Pancreas (tissue), 10 donors: ENCODE measurements at regions not wholly inside any gene's neighbourhood (a gene's known extent, or its start where the extent isn't known, plus 50 kb on each side); places are given as distances from the start of the nearest gene placed in this dataset.

ENCODE experiments used
- ATAC-seq, 4 donors: fragments of 200-7000 bp; cut with Tn5 transposase; one replicate each; pipeline versions ENCODE4 v1.8.0 to v1.9.1; 2020; ENCODE audit warnings: mild to moderate bottlenecking in 4 of 4, moderate library complexity in 4 of 4
- DNase-seq, 6 donors: peaks; one replicate each; pipeline ENCODE4 v3.0.0-alpha.2; 2020
- FAIRE-seq: peaks from 2 replicates; lab custom pipeline; 2012; peaks lifted over from hg19 to GRCh38; lab: Jason Lieb, UNC
- H3K27ac ChIP-seq, 4 donors: fragments of 200-600 bp; sonication (generic); 1 replicate in 3 of 4; 2 replicates in 1 of 4; pipeline versions ENCODE4 v1.5.0 to v1.8.0; 2020
- H3K27me3 ChIP-seq, 4 donors: fragments of 200-600 bp; one replicate each; pipeline ENCODE4 v1.8.0; 2021
- H3K36me3 ChIP-seq, 3 donors: fragments of 200-600 bp; sonication (generic) in 1 of 3; one replicate each; pipeline versions ENCODE4 v1.5.0 to v1.8.0; 2020 to 2021
- H3K4me1 ChIP-seq, 3 donors: fragments of 200-600 bp; one replicate each; pipeline ENCODE4 v1.8.0; 2021
- H3K4me3 ChIP-seq, 4 donors: fragments of 200-600 bp; sonication (generic) in 2 of 4; one replicate each; pipeline versions ENCODE4 v1.5.0 to v1.8.0; 2020 to 2021
- H3K9me3 ChIP-seq, 4 donors: fragments of 200-600 bp; one replicate each; pipeline ENCODE4 v1.8.0; 2021
- CTCF ChIP-seq, 4 donors: fragments of 200-600 bp; sonication (generic) in 3 of 4; IDR thresholded peaks; one replicate each; pipeline versions ENCODE4 v1.5.0 to v1.8.0; 2021; ENCODE audit warnings: antibody characterized with exemption in 4 of 4
- WGBS, 2 donors: extraction: QIAGEN DNeasy Blood & Tissue Kit; methylation state at CpG; one replicate each; pipeline ENCODE4 v1.1.7; 2013; 5-methylcytosine and 5-hydroxymethylcytosine counted together
- intact Hi-C, 3 donors: fragments of 100-400 bp; cut with DNase I; formaldehyde crosslinking; loops; one replicate each; pipeline versions ENCODE4 v1.11.1 to v1.14.2; 2022
- donor health status: healthy with polysubstance abuse.
- donor health status: DM: no; HTN: no; CAD: no; lungs with moderate emphysema.
- donor health status: DM: no; HTN: no; CAD: no.
- donor health status: control.
- donor health status: control.
- donor health status: Bipolar disorder and iron deficiency.
- donor health status: DM: yes; HTN: yes; CAD: no.
- donor health status: DM: no; HTN: no; CAD: no.
- donor health status: DM: no; HTN: no; CAD: no.
- donor health status: DM: yes; HTN: yes; CAD: no.

DNA sequence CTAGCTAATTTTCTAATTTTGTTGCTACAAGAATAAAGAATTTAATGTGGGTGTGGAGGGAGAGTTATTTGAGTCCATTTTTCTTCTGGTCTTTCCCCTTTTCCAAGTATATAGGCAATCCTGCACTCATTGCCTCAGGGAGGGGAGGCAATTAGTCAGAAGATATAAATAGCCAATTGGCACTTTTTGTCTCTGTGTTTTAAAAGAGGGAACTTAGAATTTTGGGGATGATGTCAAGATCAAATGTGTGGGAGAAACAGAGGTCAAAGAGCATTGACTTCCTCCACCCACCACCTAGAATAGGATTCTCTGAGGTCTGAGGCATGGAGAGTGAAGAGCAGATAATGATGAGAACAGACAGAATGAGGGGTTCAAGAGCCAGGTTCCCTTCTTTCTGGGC, 120.3 kb upstream of the ZC3H12C start:
- FAIRE-seq (no peak), ATAC-seq (peak in 1 of 4 donors; percentile 18), DNase-seq (no peak)
- no peak for TF ChIP-seq CTCF (IDR thresholded peaks at IDR 0.05)
- no peaks in the 10 kb centered on the region for H3K27me3 ChIP-seq
- H3K36me3 ChIP-seq = no peaks in the 10 kb centered on the region
- H3K4me1 ChIP-seq = no peaks in the 10 kb centered on the region
- H3K27ac ChIP-seq = no peak overlapping the region
- intact Hi-C loops = no loop called here
- H3K4me3 ChIP-seq = no peak overlapping the region
- no peaks in the 10 kb centered on the region for H3K9me3 ChIP-seq

DNA sequence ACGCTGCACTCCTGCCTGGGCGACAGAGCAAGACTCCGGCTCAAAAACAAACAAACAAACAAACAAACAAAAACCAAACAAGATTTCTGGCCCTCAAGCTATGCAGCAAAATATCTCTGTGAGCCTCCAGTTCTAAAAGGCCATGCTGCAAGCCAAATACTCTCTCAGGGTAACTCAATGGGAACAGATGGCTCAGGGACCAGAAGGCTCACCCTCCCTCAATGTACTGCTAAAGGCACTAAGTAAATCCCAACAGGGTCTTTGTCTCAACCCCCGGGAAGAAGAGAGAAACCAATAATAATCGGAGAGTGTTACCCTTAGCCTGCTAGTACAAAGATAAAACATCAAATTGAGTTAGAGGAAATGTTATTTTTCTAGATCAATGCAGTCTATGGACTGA, 119.7 kb upstream of the ZC3H12C start:
- Histone ChIP-seq H3K27ac (no peak overlapping the region), H3K4me1 (no peaks in the 10 kb centered on the region), H3K9me3 (no peaks in the 10 kb centered on the region), H3K4me3 (no peak overlapping the region), H3K36me3 (no peaks in the 10 kb centered on the region), H3K27me3 (no peaks in the 10 kb centered on the region)
- FAIRE-seq = no peak
- intact Hi-C loops = no loop called here
- DNase-seq = no peak
- no peak for ATAC-seq
- 65 to 72% methylated on average over 5 of the region's 5 CpGs for WGBS, 2 donors
- TF ChIP-seq CTCF (IDR thresholded peaks at IDR 0.05) = no peak

DNA sequence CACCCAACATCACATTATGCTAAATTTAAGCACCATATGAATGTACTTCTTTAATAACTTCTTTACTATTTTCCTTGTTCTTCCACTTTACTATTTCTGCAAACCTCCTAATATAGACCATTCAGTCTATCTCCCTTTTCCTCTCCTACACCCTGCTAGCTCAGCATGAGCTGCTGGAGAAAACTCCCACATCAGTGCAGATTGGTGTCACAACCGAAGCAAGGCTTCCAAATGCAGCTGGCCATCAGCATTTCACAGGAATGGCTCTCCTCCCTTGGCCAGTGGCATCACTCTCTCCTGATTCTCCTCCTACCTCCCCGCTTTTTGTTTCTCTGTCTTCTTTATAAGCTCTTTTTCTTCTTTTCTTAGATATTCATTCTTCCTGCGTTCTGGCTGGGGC, 118.7 kb upstream of the ZC3H12C start:
- ATAC-seq (no peak), DNase-seq (no peak), FAIRE-seq (no peak)
- Histone ChIP-seq H3K36me3 (no peaks in the 10 kb centered on the region), H3K4me3 (no peak overlapping the region), H3K27me3 (no peaks in the 10 kb centered on the region), H3K27ac (no peak overlapping the region), H3K4me1 (no peaks in the 10 kb centered on the region), H3K9me3 (no peaks in the 10 kb centered on the region)
- 72 to 76% methylated on average over 3 of the region's 3 CpGs for WGBS, 2 donors
- intact Hi-C loops = no loop called here
- TF ChIP-seq CTCF (IDR thresholded peaks at IDR 0.05) = no peak

GRCh38 chr11:109978895-109979294, 114.3 kb upstream of the ZC3H12C start:
- WGBS, 2 donors = 90 to 98% methylated on average over 2 of the region's 2 CpGs
- no peaks in the 10 kb centered on the region for H3K4me1 ChIP-seq
- H3K27ac ChIP-seq = no peak overlapping the region
- DNase-seq = no peak
- ATAC-seq = no peak
- H3K27me3 ChIP-seq = no peaks in the 10 kb centered on the region
- H3K9me3 ChIP-seq = no peaks in the 10 kb centered on the region
- TF ChIP-seq CTCF (IDR thresholded peaks at IDR 0.05) = no peak
- no peak for FAIRE-seq
- H3K4me3 ChIP-seq = no peak overlapping the region
- intact Hi-C loops = no loop called here
- no peaks in the 10 kb centered on the region for H3K36me3 ChIP-seq

DNA sequence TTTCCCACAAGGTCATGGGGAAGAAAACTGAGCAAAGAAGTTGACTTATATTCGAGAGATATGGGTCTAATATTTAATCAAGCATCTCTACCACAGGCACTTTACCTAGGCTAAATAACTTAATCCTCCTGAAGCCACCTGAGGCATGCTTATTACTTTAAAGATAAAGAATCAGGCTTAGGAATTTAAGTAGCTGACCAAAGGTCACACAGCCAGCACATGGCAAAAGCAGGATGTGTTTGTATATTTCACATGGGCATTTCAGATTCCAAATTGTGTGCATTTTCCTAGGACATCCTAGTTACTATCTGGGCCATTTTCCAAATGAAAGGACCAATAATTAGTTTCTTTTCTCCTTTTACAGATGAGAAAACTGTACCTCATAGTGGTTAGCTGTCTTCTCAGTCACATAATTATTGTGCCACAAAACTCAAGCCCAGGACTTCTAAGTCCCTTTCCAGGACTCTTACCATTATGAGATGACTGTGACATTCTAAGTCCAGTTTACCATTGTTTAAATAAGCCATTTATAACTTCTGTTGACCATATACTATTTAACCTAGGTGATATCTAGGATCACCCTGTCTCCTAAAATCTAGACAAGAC, 112.1 kb upstream of the ZC3H12C start:
- H3K27me3 ChIP-seq = no peaks in the 10 kb centered on the region
- no peaks in the 10 kb centered on the region for H3K36me3 ChIP-seq
- H3K9me3 ChIP-seq = no peaks in the 10 kb centered on the region
- no peak overlapping the region for H3K4me3 ChIP-seq
- intact Hi-C loops = no loop called here
- no peak for ATAC-seq
- no peak for TF ChIP-seq CTCF (IDR thresholded peaks at IDR 0.05)
- 17 to 19% methylated on average over 1 of the region's 1 CpG for WGBS, 2 donors
- no peak overlapping the region for H3K27ac ChIP-seq
- H3K4me1 ChIP-seq = no peaks in the 10 kb centered on the region
- no peak for FAIRE-seq
- no peak for DNase-seq
